ENCODE measurements at regions not wholly inside any gene's neighbourhood (a gene's known extent, or its start where the extent isn't known, plus 50 kb on each side); places are given as distances from the start of the nearest gene placed in this dataset.

GRCh38 chr3:72604328-72604727, 243.9 kb downstream of the SHQ1 start:
- H2BK5ac ChIP-seq (ENCODE audit: low read depth, low read length, poor library complexity, severe bottlenecking): no peak overlapping the region
- intact Hi-C loops (cut with micrococcal nuclease): no loop called here
- H3K18ac ChIP-seq (ENCODE audit: low read depth, low read length): no peak overlapping the region
- no peak overlapping the region for H2BK120ac ChIP-seq (ENCODE audit: low read depth, low read length)
- H2AK5ac ChIP-seq (ENCODE audit: low read depth, low read length): no peak overlapping the region
- dilution Hi-C loops (cut with HindIII; ENCODE audit: low sequenced_read_pairs, unreplicated experiment): no loop called here
- ChIA-PET POLR2A (ENCODE audit: unreplicated experiment) (no interaction called here), CTCF (no interaction called here)
- no peaks in the 10 kb centered on the region for H4K20me1 ChIP-seq (ENCODE audit: insufficient read depth, low read length)
- no peaks in the 10 kb centered on the region for H3K36me3 ChIP-seq (ENCODE audit: control insufficient read depth, insufficient read depth, low read length)
- no peaks in the 10 kb centered on the region for H3K79me1 ChIP-seq (ENCODE audit: low read depth in 1 of 2, low read length in 2 of 2)
- no CpG with 5 or more reads among the region's 3 CpGs for WGBS, 2 experiments (ENCODE audit: extremely low coverage in 2 of 2, insufficient read length in 1 of 2)
- H3K27me3 ChIP-seq (ENCODE audit: control insufficient read depth, insufficient read depth, low read length): peaks cover 52% of the 10 kb centered on the region
- no TSS peak for BruUV-seq (replicated peaks)
- H4K91ac ChIP-seq (ENCODE audit: insufficient read depth, low read depth, low read length): no peak overlapping the region
- no peak overlapping the region for H2AK9ac ChIP-seq (replicated peaks; ENCODE audit: low read depth, low read length, poor library complexity)
- H3K4ac ChIP-seq (ENCODE audit: low read depth, low read length): no peak overlapping the region
- H3K9me1 ChIP-seq (ENCODE audit: insufficient read depth, low read length): no peaks in the 10 kb centered on the region; the same call in 1 of the 2 replicates
- H3K23ac ChIP-seq (ENCODE audit: low read depth, low read length): no peak overlapping the region
- no peak overlapping the region for H3K56ac ChIP-seq (ENCODE audit: extremely low read depth, insufficient read depth, low read length)
- H3K4me2 ChIP-seq (ENCODE audit: low read depth, low read length): no peak overlapping the region
- H3K27ac ChIP-seq (ENCODE audit: insufficient read depth, low read length): no peak overlapping the region
- no peak for DNase-seq
- H4K5ac ChIP-seq (ENCODE audit: low read depth, low read length): no peak overlapping the region
- no peak overlapping the region for H3K4me3 ChIP-seq (ENCODE audit: insufficient read depth, low read depth, low read length)
- H2BK15ac ChIP-seq (ENCODE audit: low read depth, low read length): no peak overlapping the region
- no peak overlapping the region for H2AFZ ChIP-seq (replicated peaks; ENCODE audit: low read length, poor library complexity)
- ATAC-seq (ENCODE audit: low read depth): no peak
- no peak overlapping the region for H3K9ac ChIP-seq (ENCODE audit: low read depth, low read length)
- no peak overlapping the region for H2BK20ac ChIP-seq (ENCODE audit: low read depth, low read length)
- TF ChIP-seq FOS (IDR thresholded peaks at IDR 0.05; ENCODE audit: low read depth, low read length) (no peak), CEBPB (IDR thresholded peaks at IDR 0.05; ENCODE audit: low read depth, low read length) (no peak), MXI1 (IDR thresholded peaks at IDR 0.05; ENCODE audit: borderline replicate concordance, low read depth, low read length) (no peak), MAFK (IDR thresholded peaks at IDR 0.05; ENCODE audit: low read depth, low read length) (no peak), CTCF (conservative IDR thresholded peaks at IDR 0.05; ENCODE audit: low read depth, low read length) (no peak), MAZ (IDR thresholded peaks at IDR 0.05; ENCODE audit: borderline replicate concordance, low read depth, low read length) (no peak), SMC3 (IDR thresholded peaks at IDR 0.05; ENCODE audit: low read depth, low read length) (no peak)
- no peak overlapping the region for H3K14ac ChIP-seq (replicated peaks; ENCODE audit: low read depth, low read length)
- H3K4me1 ChIP-seq (ENCODE audit: control insufficient read depth, insufficient read depth, low read length): no peaks in the 10 kb centered on the region
- no peaks in the 10 kb centered on the region for H3K9me3 ChIP-seq (ENCODE audit: control insufficient read depth, insufficient read depth, low read length)
- H4K8ac ChIP-seq (ENCODE audit: low read depth in 2 of 2, low read length in 2 of 2): no peak overlapping the region
- in situ Hi-C loops (cut with MboI; ENCODE audit: low sequenced_read_pairs): no loop called here

All from IMR-90 (cell line).